OCI-LY1 (cell line): ENCODE measurements at regions not wholly inside any gene's neighbourhood (a gene's known extent, or its start where the extent isn't known, plus 50 kb on each side); places are given as distances from the start of the nearest gene placed in this dataset.

Source experiments
- H2AFZ ChIP-seq: fragments of 200-600 bp; sonication (generic), shearing (Covaris generic); 2 replicates; pipeline ENCODE4 v1.6.0; 2014; ENCODE audit warnings: antibody characterized with exemption, mild to moderate bottlenecking, low read length
- H3F3A ChIP-seq: fragments of 200-600 bp; sonication (generic), shearing (Covaris generic); 2 replicates; pipeline ENCODE4 v1.6.0; 2014; ENCODE audit warnings: mild to moderate bottlenecking, antibody characterized with exemption, low read length, moderate library complexity; ENCODE audit not compliant: insufficient read depth
- H3K27ac ChIP-seq: fragments of 200-600 bp; sonication (generic); 2 replicates; pipeline ENCODE4 v1.5.1; 2014; ENCODE audit warnings: low read length, mixed run types, mild to moderate bottlenecking, low read depth; ENCODE audit not compliant: poor library complexity, severe bottlenecking
- H3K27me3 ChIP-seq: fragments of 200-600 bp; sonication (generic); 2 replicates; pipeline ENCODE4 v1.6.0; 2014; ENCODE audit warnings: antibody characterized with exemption, mild to moderate bottlenecking, low read length, moderate library complexity; ENCODE audit not compliant: insufficient read depth
- H3K36me3 ChIP-seq: fragments of 200-600 bp; sonication (generic); 2 replicates; pipeline ENCODE4 v1.6.1; 2014; ENCODE audit warnings: mild to moderate bottlenecking, antibody characterized with exemption, low read length, moderate library complexity, mixed read lengths; ENCODE audit not compliant: insufficient read depth
- H3K4me1 ChIP-seq: fragments of 200-600 bp; sonication (generic); 2 replicates; pipeline ENCODE4 v1.5.1; 2014; ENCODE audit warnings: mild to moderate bottlenecking, low read length, moderate library complexity; ENCODE audit not compliant: insufficient read depth, severe bottlenecking
- H3K4me2 ChIP-seq: fragments of 200-600 bp; sonication (generic), shearing (Covaris generic); 2 replicates; pipeline ENCODE4 v1.6.1; 2014; ENCODE audit warnings: low read length
- H3K4me3 ChIP-seq: fragments of 200-600 bp; sonication (generic); 2 replicates; pipeline ENCODE4 v1.5.1; 2014; ENCODE audit warnings: low read length, low read depth, mild to moderate bottlenecking, mixed read lengths; ENCODE audit not compliant: poor library complexity, severe bottlenecking
- H3K79me2 ChIP-seq: fragments of 200-600 bp; shearing (Covaris generic); 2 replicates; pipeline ENCODE4 v1.6.1; 2016; ENCODE audit warnings: mixed run types, low read length, mixed read lengths; ENCODE audit not compliant: insufficient read depth
- H3K9ac ChIP-seq: fragments of 200-600 bp; sonication (generic), shearing (Covaris generic); 2 replicates; pipeline ENCODE4 v1.6.1; 2014; ENCODE audit warnings: mild to moderate bottlenecking, low read length, mixed read lengths
- H3K9me2 ChIP-seq: fragments of 200-600 bp; sonication (generic), shearing (Covaris generic); 2 replicates; pipeline ENCODE4 v1.6.1; 2014; ENCODE audit warnings: low read depth, mild to moderate bottlenecking, low read length, mixed read lengths
- H3K9me3 ChIP-seq: fragments of 200-600 bp; shearing (Covaris generic); 2 replicates; pipeline ENCODE4 v1.6.1; 2014; ENCODE audit warnings: low read length, mixed read lengths
- H4K20me1 ChIP-seq: fragments of 200-600 bp; sonication (generic), shearing (Covaris generic); 2 replicates; pipeline ENCODE4 v1.6.0; 2016; ENCODE audit warnings: mild to moderate bottlenecking, low read length; ENCODE audit not compliant: insufficient read depth
- CTCF ChIP-seq: fragments of 200-600 bp; sonication (generic), shearing (Covaris generic); IDR thresholded peaks from 2 replicates; pipeline ENCODE4 v1.5.1; 2017; ENCODE audit warnings: mild to moderate bottlenecking, antibody characterized with exemption, low read length, moderate library complexity, mixed read lengths
- EZH2 ChIP-seq: fragments of 200-600 bp; sonication (generic), shearing (Covaris generic); IDR thresholded peaks from 2 replicates; pipeline ENCODE4 v1.8.0; 2017; ENCODE audit warnings: borderline replicate concordance, mixed run types, mild to moderate bottlenecking, antibody characterized with exemption, low read length, moderate library complexity, mixed read lengths

GRCh38 chr14:22210026-22210425 is 379.0 kb downstream of the DAD1 start:
- Histone ChIP-seq H3K27ac (no peak overlapping the region), H3K79me2 (no peaks in the 10 kb centered on the region), H3K9me2 (no peaks in the 10 kb centered on the region), H3K4me1 (no peaks in the 10 kb centered on the region), H3K27me3 (0 out of 2 replicates have a peak, but pooled peaks cover 4% of the 10 kb centered on the region), H3K4me3 (no peak overlapping the region), H3K9ac (no peak overlapping the region), H3K9me3 (no peaks in the 10 kb centered on the region), H2AFZ (no peak overlapping the region), H3K36me3 (no peaks in the 10 kb centered on the region), H3K4me2 (no peak overlapping the region), H3F3A (no peaks in the 10 kb centered on the region), H4K20me1 (no peaks in the 10 kb centered on the region)
- TF ChIP-seq CTCF = no peak
- no peak for TF ChIP-seq EZH2

GRCh38 chr14:22203036-22203435 is 386.0 kb downstream of the DAD1 start:
- TF ChIP-seq CTCF (no peak), EZH2 (no peak)
- H3K36me3 ChIP-seq = no peaks in the 10 kb centered on the region
- no peaks in the 10 kb centered on the region for H3K9me3 ChIP-seq
- H3K4me3 ChIP-seq = no peak overlapping the region
- no peaks in the 10 kb centered on the region for H4K20me1 ChIP-seq
- no peaks in the 10 kb centered on the region for H3K4me1 ChIP-seq
- H3K27me3 ChIP-seq = no peaks in the 10 kb centered on the region
- H3F3A ChIP-seq = no peaks in the 10 kb centered on the region
- no peaks in the 10 kb centered on the region for H3K79me2 ChIP-seq
- no peak overlapping the region for H3K4me2 ChIP-seq
- no peak overlapping the region for H3K27ac ChIP-seq
- H2AFZ ChIP-seq = no peak overlapping the region
- no peaks in the 10 kb centered on the region for H3K9me2 ChIP-seq
- H3K9ac ChIP-seq = no peak overlapping the region

GRCh38 chr14:22202313-22202712 is 386.7 kb downstream of the DAD1 start:
- Histone ChIP-seq H3K4me2 (no peak overlapping the region), H3F3A (no peaks in the 10 kb centered on the region), H3K9me3 (no peaks in the 10 kb centered on the region), H2AFZ (no peak overlapping the region), H3K9me2 (no peaks in the 10 kb centered on the region), H3K4me1 (no peaks in the 10 kb centered on the region), H3K27me3 (no peaks in the 10 kb centered on the region), H3K36me3 (no peaks in the 10 kb centered on the region), H3K9ac (no peak overlapping the region), H3K4me3 (no peak overlapping the region), H3K27ac (no peak overlapping the region), H4K20me1 (no peaks in the 10 kb centered on the region), H3K79me2 (no peaks in the 10 kb centered on the region)
- no peak for TF ChIP-seq EZH2
- TF ChIP-seq CTCF = no peak
